Stimulated activated CD4-positive, alpha-beta T cell treated with anti-CD3 and anti-CD28 coated beads, Interleukin-4, amount 100 ng/mL, for 24 hours (primary cell): ENCODE measurements at regions not wholly inside any gene's neighbourhood (a gene's known extent, or its start where the extent isn't known, plus 50 kb on each side); places are given as distances from the start of the nearest gene placed in this dataset.

ENCODE experiments used
- DNase-seq: peaks from one replicate; pipeline ENCODE4 v3.0.0-alpha.2; 2020

GRCh38 chr9:8074713-8075286 is 275.2 kb upstream of the DMAC1 start:
- DNase-seq: no peak

GRCh38 chr9:8071445-8071798 is 271.8 kb upstream of the DMAC1 start:
- DNase-seq: no peak

GRCh38 chr9:8070779-8071444 is 271.3 kb upstream of the DMAC1 start:
- DNase-seq: no peak

- no peak for DNase-seq
Measured at GRCh38 chr9:8062459-8062858, 262.9 kb upstream of the DMAC1 start.

- DNase-seq: no peak
Measured at GRCh38 chr9:8053501-8053900, 253.9 kb upstream of the DMAC1 start.

- no peak for DNase-seq
Measured at GRCh38 chr9:8052991-8053390, 253.4 kb upstream of the DMAC1 start.

- DNase-seq: no peak
Measured at GRCh38 chr9:8037745-8038144, 238.2 kb upstream of the DMAC1 start.

- no peak for DNase-seq
Measured at GRCh38 chr9:8036914-8037524, 237.4 kb upstream of the DMAC1 start.

- no peak for DNase-seq
Measured at GRCh38 chr9:8033794-8034193, 234.2 kb upstream of the DMAC1 start.

GRCh38 chr9:8030095-8030494 is 230.5 kb upstream of the DMAC1 start:
- no peak for DNase-seq

GRCh38 chr9:8027351-8027750 is 227.8 kb upstream of the DMAC1 start:
- no peak for DNase-seq

- DNase-seq: no peak
Measured at GRCh38 chr9:8025551-8025950, 226.0 kb upstream of the DMAC1 start.

GRCh38 chr9:8020186-8020585 is 220.6 kb upstream of the DMAC1 start:
- DNase-seq: no peak

GRCh38 chr9:8019636-8020035 is 220.1 kb upstream of the DMAC1 start:
- no peak for DNase-seq

GRCh38 chr9:8014997-8015682 is 215.6 kb upstream of the DMAC1 start:
- DNase-seq: no peak

GRCh38 chr9:8012986-8013385 is 213.4 kb upstream of the DMAC1 start:
- DNase-seq: no peak

GRCh38 chr9:8011974-8012373 is 212.4 kb upstream of the DMAC1 start:
- no peak for DNase-seq

GRCh38 chr9:7996558-7996957 is 197.0 kb upstream of the DMAC1 start:
- DNase-seq: no peak

GRCh38 chr9:7988644-7989280 is 189.2 kb upstream of the DMAC1 start:
- DNase-seq: no peak

GRCh38 chr9:7984692-7985091 is 185.1 kb upstream of the DMAC1 start:
- no peak for DNase-seq

GRCh38 chr9:7984203-7984602 is 184.6 kb upstream of the DMAC1 start:
- no peak for DNase-seq

- DNase-seq: no peak
Measured at GRCh38 chr9:7983490-7983889, 183.9 kb upstream of the DMAC1 start.

- DNase-seq: no peak
Measured at GRCh38 chr9:7982907-7983306, 183.3 kb upstream of the DMAC1 start.
